Lower lobe of right lung (tissue), 2 donors: ENCODE measurements at regions not wholly inside any gene's neighbourhood (a gene's known extent, or its start where the extent isn't known, plus 50 kb on each side); places are given as distances from the start of the nearest gene placed in this dataset.

ENCODE experiments used
- ATAC-seq, 2 donors: fragments of 200-7000 bp; cut with Tn5 transposase; one replicate each; pipeline ENCODE4 v1.9.1; 2020 to 2022; ENCODE audit warnings: mild to moderate bottlenecking in 2 of 2, moderate library complexity in 2 of 2
- DNase-seq: peaks from one replicate; pipeline ENCODE4 v3.0.0-alpha.2; 2020
- H3K27ac ChIP-seq: fragments of 200-600 bp; one replicate; pipeline ENCODE4 v1.8.0; 2022
- H3K27me3 ChIP-seq: fragments of 200-600 bp; one replicate; pipeline ENCODE4 v1.8.0; 2022; ENCODE audit warnings: low read depth
- H3K36me3 ChIP-seq: fragments of 200-600 bp; one replicate; pipeline ENCODE4 v1.8.0; 2022; ENCODE audit warnings: mild to moderate bottlenecking
- H3K4me1 ChIP-seq: fragments of 200-600 bp; one replicate; pipeline ENCODE4 v1.8.0; 2022
- H3K4me3 ChIP-seq: fragments of 200-600 bp; one replicate; pipeline ENCODE4 v1.8.0; 2022; ENCODE audit warnings: mild to moderate bottlenecking
- H3K9me3 ChIP-seq: fragments of 200-600 bp; one replicate; pipeline ENCODE4 v1.8.0; 2022
- intact Hi-C: fragments of 100-400 bp; cut with DNase I; formaldehyde crosslinking; loops from one replicate; pipeline ENCODE4 v1.11.0; 2022
- TF ChIP-seq, protein P1 (sequence below): fragments of 200-600 bp; IDR thresholded peaks from one replicate; pipeline ENCODE4 v1.8.0; 2022; ENCODE audit warnings: antibody characterized with exemption, mild to moderate bottlenecking
- donor health status: DM: no; HTN: yes; CAD: no; lungs with severe emphysema.

DNA sequence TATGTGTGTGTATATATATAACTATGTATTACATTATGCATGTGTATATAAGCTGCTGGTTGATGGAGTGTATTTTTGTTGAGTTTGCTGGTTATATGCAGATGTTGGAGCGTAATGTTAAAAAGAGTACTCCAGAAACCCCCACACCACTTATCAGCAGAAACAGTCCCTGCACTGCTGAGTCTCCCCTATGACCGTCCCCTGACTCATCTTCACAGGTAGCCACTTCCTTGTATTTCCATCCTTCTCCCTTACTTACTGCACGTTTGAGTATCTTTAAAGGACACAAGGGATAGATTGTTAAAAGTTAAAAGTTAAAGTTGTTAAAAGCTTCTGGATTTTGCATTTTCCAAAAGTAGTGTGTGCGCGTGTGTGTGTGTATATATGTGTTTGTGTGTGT, 853.9 kb upstream of the EEF2KMT start:
- H3K27ac ChIP-seq: no peak overlapping the region
- DNase-seq: no peak
- H3K36me3 ChIP-seq: no peaks in the 10 kb centered on the region
- H3K27me3 ChIP-seq: no peaks in the 10 kb centered on the region
- intact Hi-C loops: no loop called here
- no peaks in the 10 kb centered on the region for H3K4me1 ChIP-seq
- TF ChIP-seq, protein P1, sequence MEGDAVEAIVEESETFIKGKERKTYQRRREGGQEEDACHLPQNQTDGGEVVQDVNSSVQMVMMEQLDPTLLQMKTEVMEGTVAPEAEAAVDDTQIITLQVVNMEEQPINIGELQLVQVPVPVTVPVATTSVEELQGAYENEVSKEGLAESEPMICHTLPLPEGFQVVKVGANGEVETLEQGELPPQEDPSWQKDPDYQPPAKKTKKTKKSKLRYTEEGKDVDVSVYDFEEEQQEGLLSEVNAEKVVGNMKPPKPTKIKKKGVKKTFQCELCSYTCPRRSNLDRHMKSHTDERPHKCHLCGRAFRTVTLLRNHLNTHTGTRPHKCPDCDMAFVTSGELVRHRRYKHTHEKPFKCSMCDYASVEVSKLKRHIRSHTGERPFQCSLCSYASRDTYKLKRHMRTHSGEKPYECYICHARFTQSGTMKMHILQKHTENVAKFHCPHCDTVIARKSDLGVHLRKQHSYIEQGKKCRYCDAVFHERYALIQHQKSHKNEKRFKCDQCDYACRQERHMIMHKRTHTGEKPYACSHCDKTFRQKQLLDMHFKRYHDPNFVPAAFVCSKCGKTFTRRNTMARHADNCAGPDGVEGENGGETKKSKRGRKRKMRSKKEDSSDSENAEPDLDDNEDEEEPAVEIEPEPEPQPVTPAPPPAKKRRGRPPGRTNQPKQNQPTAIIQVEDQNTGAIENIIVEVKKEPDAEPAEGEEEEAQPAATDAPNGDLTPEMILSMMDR: no peak
- no peak for ATAC-seq
- no peak overlapping the region for H3K4me3 ChIP-seq
- H3K9me3 ChIP-seq: no peaks in the 10 kb centered on the region

DNA sequence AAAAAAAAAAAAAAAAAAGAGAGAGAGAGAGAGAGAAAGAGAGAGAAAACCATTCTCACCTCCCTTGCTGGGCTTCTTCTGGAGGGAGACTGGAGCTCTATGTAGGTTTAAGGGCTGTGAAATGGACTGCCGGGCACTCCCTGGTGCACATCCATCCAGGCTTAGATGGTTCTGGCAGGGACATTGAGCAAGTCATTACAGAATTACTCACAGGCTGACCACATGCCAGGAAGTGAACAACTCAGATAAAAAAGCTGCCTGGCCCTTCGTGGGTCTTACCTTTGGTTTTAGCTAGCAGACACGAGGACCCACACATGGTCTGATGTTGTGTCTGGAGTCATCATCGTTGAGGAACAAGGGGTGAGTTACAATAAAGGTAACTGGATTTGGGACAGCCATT, 847.4 kb upstream of the EEF2KMT start:
- H3K27ac ChIP-seq: no peak overlapping the region
- no peaks in the 10 kb centered on the region for H3K9me3 ChIP-seq
- no peak for DNase-seq
- ATAC-seq: no peak
- no peaks in the 10 kb centered on the region for H3K4me1 ChIP-seq
- intact Hi-C loops: no loop called here
- no peak overlapping the region for H3K4me3 ChIP-seq
- TF ChIP-seq, protein P1: no peak
- no peaks in the 10 kb centered on the region for H3K27me3 ChIP-seq
- no peaks in the 10 kb centered on the region for H3K36me3 ChIP-seq

DNA sequence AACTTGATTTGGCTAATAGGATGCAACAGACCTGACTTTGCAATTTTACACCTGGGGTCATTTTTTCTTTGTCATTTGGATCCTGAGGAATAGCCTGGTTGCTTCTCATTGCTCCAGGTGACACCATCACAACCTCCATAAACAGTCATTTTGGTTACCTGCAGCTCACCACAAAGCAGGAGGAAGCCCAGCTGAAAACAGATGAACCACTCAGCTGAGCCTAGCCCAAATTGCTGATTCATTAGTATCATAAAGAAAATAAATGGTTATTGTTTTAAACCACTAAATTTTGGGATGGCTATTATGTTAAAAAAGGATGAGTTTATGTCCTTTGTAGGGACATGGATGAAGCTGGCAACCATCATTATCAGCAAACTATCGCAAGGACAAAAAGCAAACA, 841.0 kb upstream of the EEF2KMT start:
- Histone ChIP-seq H3K27me3 (no peaks in the 10 kb centered on the region), H3K4me3 (no peak overlapping the region), H3K36me3 (no peaks in the 10 kb centered on the region), H3K4me1 (no peaks in the 10 kb centered on the region), H3K9me3 (peaks cover 6% of the 10 kb centered on the region), H3K27ac (no peak overlapping the region)
- DNase-seq (no peak), ATAC-seq (no peak)
- TF ChIP-seq, protein P1: no peak
- intact Hi-C loops: no loop called here

DNA sequence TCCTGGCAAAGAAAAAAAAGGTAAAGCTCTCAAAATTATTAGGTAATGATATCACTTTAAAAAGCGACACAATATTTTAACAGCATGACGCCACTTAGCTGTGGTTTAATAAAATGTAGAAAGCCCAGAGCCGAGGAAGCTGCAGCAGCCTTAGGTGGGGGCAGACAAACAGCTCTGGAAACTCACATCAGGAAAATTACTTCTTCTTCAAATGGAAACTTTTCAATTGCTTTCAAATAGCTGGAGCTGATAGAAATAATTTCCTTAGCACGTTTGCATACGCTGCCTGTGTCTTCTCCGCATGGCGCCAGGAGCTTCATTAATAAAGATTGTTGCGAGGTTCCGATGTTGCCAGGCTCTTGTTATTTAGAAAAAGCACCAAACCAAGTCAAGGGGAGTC, 835.3 kb upstream of the EEF2KMT start:
- no peak for ATAC-seq
- no peak for DNase-seq
- Histone ChIP-seq H3K27ac (no peak overlapping the region), H3K27me3 (no peaks in the 10 kb centered on the region), H3K4me1 (no peaks in the 10 kb centered on the region), H3K4me3 (no peak overlapping the region), H3K9me3 (no peaks in the 10 kb centered on the region), H3K36me3 (no peaks in the 10 kb centered on the region)
- intact Hi-C loops: no loop called here
- TF ChIP-seq, protein P1: no peak

DNA sequence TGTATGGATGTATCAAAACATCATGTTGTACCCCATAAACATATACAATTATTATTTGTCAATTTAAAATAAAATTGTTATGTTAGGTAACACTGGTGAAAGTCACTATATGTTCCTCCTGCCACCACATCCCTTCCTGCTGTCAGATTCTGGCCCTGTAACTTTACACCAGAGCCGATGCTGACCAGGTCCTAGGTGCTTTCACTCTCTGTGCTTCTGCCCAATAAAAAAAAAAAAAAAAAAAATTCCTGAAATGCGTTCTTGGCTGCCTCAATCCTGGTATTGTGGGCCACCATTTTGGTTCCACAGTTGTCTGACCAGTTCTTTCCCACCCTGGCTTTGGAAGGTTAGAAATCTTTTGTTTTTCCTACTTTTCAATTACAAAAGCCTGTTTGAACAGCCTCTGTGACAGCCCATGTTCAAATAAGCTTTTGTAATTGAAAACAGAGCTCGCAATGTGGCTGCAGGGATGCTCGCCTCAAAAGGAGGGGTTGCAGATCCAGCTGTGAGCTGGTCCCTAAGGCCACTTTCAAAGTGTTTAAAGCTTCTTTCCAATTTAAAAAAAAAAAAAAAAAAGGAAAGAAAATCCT, 831.0 kb upstream of the EEF2KMT start:
- DNase-seq (no peak), ATAC-seq (no peak)
- Histone ChIP-seq H3K4me1 (no peaks in the 10 kb centered on the region), H3K36me3 (no peaks in the 10 kb centered on the region), H3K4me3 (no peak overlapping the region), H3K9me3 (no peaks in the 10 kb centered on the region), H3K27ac (no peak overlapping the region), H3K27me3 (no peaks in the 10 kb centered on the region)
- intact Hi-C loops: no loop called here
- TF ChIP-seq, protein P1: no peak

DNA sequence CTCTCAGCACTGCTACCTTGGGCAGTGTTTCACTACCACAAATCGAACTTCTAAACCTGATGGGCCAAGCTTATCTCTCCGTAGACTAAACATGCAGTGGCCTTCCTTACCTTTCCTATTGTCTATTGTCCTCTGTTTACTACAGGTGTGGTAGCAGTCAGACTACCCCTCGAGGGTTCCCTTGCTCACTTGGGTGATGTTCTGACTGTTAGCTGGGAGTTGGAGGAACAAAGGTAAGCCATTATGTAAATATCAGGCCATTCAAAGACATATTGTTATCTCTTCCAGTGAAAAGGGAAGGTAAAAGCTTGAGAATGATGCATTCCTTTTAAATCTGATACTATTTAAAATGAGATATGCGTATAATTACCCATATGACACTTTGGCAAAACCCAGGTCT, 828.3 kb upstream of the EEF2KMT start:
- Histone ChIP-seq H3K9me3 (no peaks in the 10 kb centered on the region), H3K4me1 (no peaks in the 10 kb centered on the region), H3K27me3 (no peaks in the 10 kb centered on the region), H3K36me3 (no peaks in the 10 kb centered on the region), H3K4me3 (no peak overlapping the region), H3K27ac (no peak overlapping the region)
- no peak for DNase-seq
- TF ChIP-seq, protein P1: no peak
- intact Hi-C loops: no loop called here
- no peak for ATAC-seq
